ENCODE measurements at regions not wholly inside any gene's neighbourhood (a gene's known extent, or its start where the extent isn't known, plus 50 kb on each side); places are given as distances from the start of the nearest gene placed in this dataset.

DNA sequence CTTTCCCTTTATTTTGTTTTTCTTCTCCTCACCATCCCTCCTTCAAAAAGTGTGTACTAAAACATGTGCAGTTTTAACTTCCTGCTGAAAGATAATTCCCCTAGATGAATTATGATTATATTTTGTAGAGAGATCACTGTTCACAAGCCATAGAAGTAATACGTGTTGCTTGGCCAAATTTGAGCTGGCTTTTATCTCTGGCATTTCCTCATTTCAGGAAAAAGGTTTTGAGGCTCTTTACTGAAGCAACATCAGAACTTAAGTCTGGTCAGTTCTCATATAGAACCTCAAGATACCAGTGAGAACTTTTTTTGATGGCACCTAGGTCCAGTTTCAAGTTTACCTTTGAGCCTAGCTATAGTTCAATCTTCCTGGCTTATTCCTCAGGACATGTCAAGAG lies 463.3 kb downstream of the INHBA start:
- Histone ChIP-seq H3K4me1 (ENCODE audit: insufficient read depth, low read length) (no peaks in the 10 kb centered on the region), H3K9me3 (ENCODE audit: insufficient read depth, low read depth, low read length) (no peaks in the 10 kb centered on the region), H3K27ac (ENCODE audit: low read length) (no peak overlapping the region), H3K9ac (ENCODE audit: low read depth, low read length) (no peak overlapping the region), H3K27me3 (ENCODE audit: insufficient read depth, low read length) (no peaks in the 10 kb centered on the region), H3K36me3 (ENCODE audit: insufficient read depth, low read depth, low read length) (no peaks in the 10 kb centered on the region), H3K4me3 (ENCODE audit: low read length) (no peak overlapping the region)

DNA sequence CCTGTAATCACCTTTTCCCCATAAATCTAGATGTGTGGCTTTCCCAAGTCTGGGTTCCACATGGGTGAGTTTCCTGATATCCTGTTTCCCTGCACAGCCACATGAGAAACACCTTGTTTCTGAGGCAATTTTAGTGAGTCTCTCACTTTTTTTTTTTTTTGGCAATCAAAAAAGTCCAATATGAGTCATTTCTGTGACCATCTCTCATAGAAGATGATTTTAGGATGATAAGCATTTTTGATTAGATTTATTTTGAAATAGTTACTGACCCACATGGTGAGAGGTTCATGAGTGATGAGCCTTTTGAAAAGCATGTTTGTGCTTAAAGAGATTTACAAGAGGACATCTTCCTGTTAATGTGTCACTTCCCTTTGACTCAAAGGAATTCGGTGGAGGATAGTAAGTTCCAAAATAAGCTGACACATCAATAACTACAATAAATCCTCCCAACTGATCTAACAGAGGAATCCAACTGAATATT lies 464.0 kb downstream of the INHBA start:
- Histone ChIP-seq H3K36me3 (ENCODE audit: insufficient read depth, low read depth, low read length) (no peaks in the 10 kb centered on the region), H3K27me3 (ENCODE audit: insufficient read depth, low read length) (no peaks in the 10 kb centered on the region), H3K4me1 (ENCODE audit: insufficient read depth, low read length) (no peaks in the 10 kb centered on the region), H3K9me3 (ENCODE audit: insufficient read depth, low read depth, low read length) (no peaks in the 10 kb centered on the region), H3K9ac (ENCODE audit: low read depth, low read length) (no peak overlapping the region), H3K4me3 (ENCODE audit: low read length) (no peak overlapping the region), H3K27ac (ENCODE audit: low read length) (no peak overlapping the region)

DNA sequence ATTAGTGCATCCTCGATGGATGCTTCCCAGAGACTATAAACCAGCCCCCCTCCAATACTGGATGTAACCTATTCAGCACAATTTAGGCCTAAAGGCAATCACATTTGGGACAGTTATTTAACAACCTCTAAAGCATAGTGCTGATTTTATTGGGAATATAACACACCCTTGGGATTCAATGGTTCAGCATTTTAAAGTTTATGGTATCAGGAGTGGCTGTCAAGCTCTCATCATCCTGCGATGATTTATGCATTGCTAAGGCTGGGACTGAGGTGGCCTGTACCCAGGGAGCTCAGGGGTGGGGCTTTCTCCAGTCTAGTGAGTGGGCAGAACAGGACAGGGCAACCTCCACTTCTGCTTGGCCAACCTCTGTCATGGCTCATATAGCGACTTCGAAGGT lies 464.9 kb downstream of the INHBA start:
- Histone ChIP-seq H3K9me3 (ENCODE audit: insufficient read depth, low read depth, low read length) (no peaks in the 10 kb centered on the region), H3K9ac (ENCODE audit: low read depth, low read length) (no peak overlapping the region), H3K4me1 (ENCODE audit: insufficient read depth, low read length) (no peaks in the 10 kb centered on the region), H3K27ac (ENCODE audit: low read length) (no peak overlapping the region), H3K27me3 (ENCODE audit: insufficient read depth, low read length) (no peaks in the 10 kb centered on the region), H3K36me3 (ENCODE audit: insufficient read depth, low read depth, low read length) (no peaks in the 10 kb centered on the region), H3K4me3 (ENCODE audit: low read length) (no peak overlapping the region)

DNA sequence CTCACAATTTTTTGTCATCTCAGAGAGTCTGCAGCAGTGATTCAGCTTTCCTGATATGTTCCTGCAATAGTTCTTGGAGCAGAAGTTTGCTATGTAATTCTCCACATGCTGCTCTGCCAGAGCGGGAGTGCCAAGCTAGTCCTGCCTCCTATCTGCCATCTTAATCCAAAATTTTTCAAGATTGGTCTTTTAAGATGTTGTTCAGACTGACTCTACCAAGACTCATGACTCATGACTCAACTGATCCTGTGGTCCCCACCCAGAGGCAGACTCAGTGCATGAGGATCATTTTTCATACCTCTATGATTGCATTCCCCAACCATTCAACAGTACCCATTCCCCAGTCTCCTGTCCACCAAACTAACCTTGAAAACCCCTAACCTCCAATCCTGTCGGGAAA lies 470.8 kb downstream of the INHBA start:
- Histone ChIP-seq H3K27ac (ENCODE audit: low read length) (no peak overlapping the region), H3K27me3 (ENCODE audit: insufficient read depth, low read length) (no peaks in the 10 kb centered on the region), H3K36me3 (ENCODE audit: insufficient read depth, low read depth, low read length) (no peaks in the 10 kb centered on the region), H3K9ac (ENCODE audit: low read depth, low read length) (no peak overlapping the region), H3K9me3 (ENCODE audit: insufficient read depth, low read depth, low read length) (peaks cover 12% of the 10 kb centered on the region; the same call in 1 of the 2 replicates), H3K4me1 (ENCODE audit: insufficient read depth, low read length) (no peaks in the 10 kb centered on the region), H3K4me3 (ENCODE audit: low read length) (no peak overlapping the region)

DNA sequence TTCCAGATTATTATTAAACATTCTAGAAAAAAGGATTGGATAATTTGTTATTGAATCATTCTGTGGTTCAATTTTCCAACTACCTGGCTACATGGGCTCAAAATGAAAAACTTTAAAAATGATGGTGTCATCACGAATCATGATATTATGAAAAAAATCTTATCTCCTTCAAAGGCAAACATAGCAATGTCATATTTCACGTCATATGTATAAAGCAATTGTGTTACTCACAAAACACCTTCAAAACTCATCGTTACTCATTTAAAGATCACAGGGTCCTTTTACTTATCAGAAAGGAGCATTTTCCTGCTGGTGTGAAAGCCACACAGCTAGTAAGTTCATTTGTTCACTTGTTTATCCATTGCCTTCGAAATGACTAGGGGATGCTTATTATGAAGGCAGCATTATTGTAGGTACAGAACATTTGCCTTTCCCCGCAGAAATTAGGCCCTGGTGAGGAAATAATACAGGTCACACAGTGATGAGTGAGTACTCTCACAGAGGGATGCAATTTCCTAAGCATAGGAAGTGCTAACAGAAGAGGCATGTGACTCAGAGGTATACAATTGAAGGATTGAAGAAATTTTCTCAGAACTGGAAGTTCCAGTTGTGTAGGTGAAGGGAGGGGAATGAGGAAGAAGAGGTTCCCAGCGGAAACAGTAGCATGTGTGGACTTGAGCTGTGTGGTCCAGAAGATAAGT lies 478.7 kb downstream of the INHBA start:
- Histone ChIP-seq H3K4me1 (ENCODE audit: insufficient read depth, low read length) (peaks cover under 1% of the 10 kb centered on the region; the same call in 1 of the 2 replicates), H3K4me3 (ENCODE audit: low read length) (no peak overlapping the region), H3K27ac (ENCODE audit: low read length) (no peak overlapping the region), H3K27me3 (ENCODE audit: insufficient read depth, low read length) (peaks cover 56% of the 10 kb centered on the region), H3K9ac (ENCODE audit: low read depth, low read length) (no peak overlapping the region), H3K9me3 (ENCODE audit: insufficient read depth, low read depth, low read length) (no peaks in the 10 kb centered on the region), H3K36me3 (ENCODE audit: insufficient read depth, low read depth, low read length) (no peaks in the 10 kb centered on the region)

DNA sequence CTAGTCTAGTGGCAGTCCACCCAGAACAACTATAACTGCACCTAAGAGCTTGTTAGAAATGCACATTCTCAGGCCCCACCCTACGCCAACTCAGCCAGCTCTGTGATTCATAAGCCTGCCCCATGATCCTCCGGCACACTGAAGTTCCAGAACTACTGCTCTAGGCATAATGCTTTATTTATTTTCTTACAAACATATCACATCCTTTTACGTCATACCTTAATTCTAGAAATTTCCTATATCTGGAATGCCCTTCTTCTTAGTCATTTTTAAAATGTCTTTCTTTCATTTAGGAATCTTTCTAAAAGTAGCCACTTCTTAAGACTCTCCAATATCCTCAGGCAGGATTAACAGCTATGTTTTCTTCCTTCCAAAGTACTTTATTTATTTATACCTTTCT lies 480.1 kb downstream of the INHBA start:
- Histone ChIP-seq H3K27me3 (ENCODE audit: insufficient read depth, low read length) (peaks cover 71% of the 10 kb centered on the region), H3K4me3 (ENCODE audit: low read length) (no peak overlapping the region), H3K36me3 (ENCODE audit: insufficient read depth, low read depth, low read length) (no peaks in the 10 kb centered on the region), H3K4me1 (ENCODE audit: insufficient read depth, low read length) (peaks cover 4% of the 10 kb centered on the region; the same call in 1 of the 2 replicates), H3K9ac (ENCODE audit: low read depth, low read length) (no peak overlapping the region), H3K27ac (ENCODE audit: low read length) (no peak overlapping the region), H3K9me3 (ENCODE audit: insufficient read depth, low read depth, low read length) (no peaks in the 10 kb centered on the region)

DNA sequence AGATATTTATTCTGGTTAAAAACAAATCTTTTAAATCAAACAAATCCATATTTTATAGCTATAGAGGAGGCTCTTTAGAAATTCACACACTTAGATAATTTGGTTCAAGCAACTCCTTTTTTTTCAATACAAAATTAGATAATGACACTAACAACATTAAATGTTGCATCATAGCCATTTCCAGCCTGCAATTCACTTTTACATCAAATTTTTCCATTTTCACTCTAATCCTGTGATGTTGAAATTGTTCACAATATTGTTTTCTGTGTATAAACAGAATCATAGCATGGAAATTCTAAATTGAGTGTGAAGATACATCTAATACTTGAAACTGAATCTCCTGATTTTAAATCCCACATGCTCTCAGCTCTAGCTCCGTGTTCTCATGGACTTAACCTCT lies 482.6 kb downstream of the INHBA start:
- H3K4me3 ChIP-seq (ENCODE audit: low read length): no peak overlapping the region
- H3K27me3 ChIP-seq (ENCODE audit: insufficient read depth, low read length): peaks cover 85% of the 10 kb centered on the region
- no peaks in the 10 kb centered on the region for H3K9me3 ChIP-seq (ENCODE audit: insufficient read depth, low read depth, low read length)
- no peak overlapping the region for H3K9ac ChIP-seq (ENCODE audit: low read depth, low read length)
- no peak overlapping the region for H3K27ac ChIP-seq (ENCODE audit: low read length)
- peaks cover 4% of the 10 kb centered on the region; the same call in 1 of the 2 replicates for H3K4me1 ChIP-seq (ENCODE audit: insufficient read depth, low read length)
- no peaks in the 10 kb centered on the region for H3K36me3 ChIP-seq (ENCODE audit: insufficient read depth, low read depth, low read length)

DNA sequence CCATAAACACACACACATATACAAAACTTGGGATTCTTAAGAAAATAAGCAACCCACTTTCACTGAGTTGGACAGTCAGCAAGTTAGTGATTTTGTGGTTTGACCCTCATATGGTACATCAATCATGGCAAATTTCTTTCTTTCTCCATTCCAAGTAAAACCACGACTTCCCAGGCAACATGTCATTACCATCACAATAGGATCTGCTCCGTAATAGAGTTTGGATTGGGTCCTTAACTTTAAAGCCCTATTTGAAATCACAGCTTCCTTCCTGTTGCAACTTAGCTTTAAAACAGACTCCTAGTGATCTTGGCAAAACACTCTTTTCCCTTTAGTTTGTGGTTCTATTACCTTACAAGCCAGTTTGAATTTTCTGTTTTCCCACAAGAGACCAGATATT lies 483.6 kb downstream of the INHBA start:
- Histone ChIP-seq H3K27ac (ENCODE audit: low read length) (no peak overlapping the region), H3K27me3 (ENCODE audit: insufficient read depth, low read length) (peaks cover 75% of the 10 kb centered on the region), H3K36me3 (ENCODE audit: insufficient read depth, low read depth, low read length) (no peaks in the 10 kb centered on the region), H3K9ac (ENCODE audit: low read depth, low read length) (no peak overlapping the region), H3K4me1 (ENCODE audit: insufficient read depth, low read length) (peaks cover 4% of the 10 kb centered on the region; the same call in 1 of the 2 replicates), H3K4me3 (ENCODE audit: low read length) (no peak overlapping the region), H3K9me3 (ENCODE audit: insufficient read depth, low read depth, low read length) (no peaks in the 10 kb centered on the region)

DNA sequence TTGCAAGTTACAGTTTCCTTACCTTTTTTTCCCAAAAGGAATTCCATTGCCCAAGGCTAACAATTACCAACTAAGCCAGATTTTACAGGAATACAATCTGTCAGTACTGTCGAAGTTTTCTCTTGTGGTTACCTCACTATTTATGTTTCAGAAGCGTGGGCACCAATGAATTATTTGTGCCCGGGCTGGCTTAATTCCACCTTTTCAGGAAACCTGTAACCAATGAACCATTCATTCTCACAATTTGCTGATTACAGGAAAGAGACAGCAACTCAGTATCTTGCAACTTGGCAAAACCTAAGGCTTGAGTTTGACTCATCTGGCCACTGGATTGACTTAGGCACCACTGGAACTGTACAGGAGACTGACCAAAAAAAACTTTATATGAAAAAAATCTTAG lies 485.6 kb downstream of the INHBA start:
- Histone ChIP-seq H3K9me3 (ENCODE audit: insufficient read depth, low read depth, low read length) (no peaks in the 10 kb centered on the region), H3K36me3 (ENCODE audit: insufficient read depth, low read depth, low read length) (no peaks in the 10 kb centered on the region), H3K4me3 (ENCODE audit: low read length) (no peak overlapping the region), H3K27me3 (ENCODE audit: insufficient read depth, low read length) (peaks cover 65% of the 10 kb centered on the region), H3K9ac (ENCODE audit: low read depth, low read length) (no peak overlapping the region), H3K4me1 (ENCODE audit: insufficient read depth, low read length) (peaks cover 4% of the 10 kb centered on the region; the same call in 1 of the 2 replicates), H3K27ac (ENCODE audit: low read length) (no peak overlapping the region)

DNA sequence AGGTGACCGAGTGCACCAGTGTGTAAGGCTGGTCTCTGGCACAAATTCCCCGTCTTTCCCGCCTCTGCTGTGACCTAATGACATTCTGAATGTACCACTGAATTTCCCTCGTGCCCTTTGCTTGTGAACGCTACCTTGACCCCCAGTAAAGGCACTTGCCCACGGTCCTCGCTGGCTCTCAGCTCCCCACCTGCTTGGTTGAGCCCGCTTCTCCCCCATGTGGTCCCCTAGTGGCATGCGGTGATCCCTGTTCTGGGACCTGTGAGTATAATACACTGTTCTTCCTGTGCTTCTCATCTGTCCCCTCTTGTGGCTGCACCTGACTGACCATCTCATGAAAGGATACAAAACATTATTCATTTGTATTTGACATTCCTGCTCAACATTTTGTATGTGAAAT lies 495.7 kb downstream of the INHBA start:
- Histone ChIP-seq H3K27me3 (ENCODE audit: insufficient read depth, low read length) (no peaks in the 10 kb centered on the region), H3K27ac (ENCODE audit: low read length) (no peak overlapping the region), H3K4me1 (ENCODE audit: insufficient read depth, low read length) (no peaks in the 10 kb centered on the region), H3K4me3 (ENCODE audit: low read length) (no peak overlapping the region), H3K9ac (ENCODE audit: low read depth, low read length) (no peak overlapping the region), H3K36me3 (ENCODE audit: insufficient read depth, low read depth, low read length) (no peaks in the 10 kb centered on the region), H3K9me3 (ENCODE audit: insufficient read depth, low read depth, low read length) (no peaks in the 10 kb centered on the region)

DNA sequence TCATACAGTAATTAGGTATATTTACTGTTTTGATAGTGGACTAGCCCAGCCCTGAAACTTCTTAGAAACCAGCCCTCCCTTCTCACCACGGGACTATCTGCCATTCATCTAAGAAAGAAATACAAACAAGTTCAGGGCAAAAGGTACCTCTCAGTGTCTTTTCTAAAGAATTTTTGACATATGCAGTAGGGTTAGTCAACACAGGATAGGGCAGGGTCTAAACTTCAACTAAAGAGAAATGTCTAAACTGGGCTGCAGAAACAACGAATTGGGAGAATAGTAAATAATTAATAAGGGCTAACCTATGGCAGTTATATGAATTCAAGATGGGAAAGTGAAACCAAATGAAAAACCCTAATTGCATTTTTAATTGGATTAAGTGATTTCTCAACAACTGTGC lies 496.6 kb downstream of the INHBA start:
- H3K4me1 ChIP-seq (ENCODE audit: insufficient read depth, low read length): no peaks in the 10 kb centered on the region
- no peak overlapping the region for H3K9ac ChIP-seq (ENCODE audit: low read depth, low read length)
- no peaks in the 10 kb centered on the region for H3K27me3 ChIP-seq (ENCODE audit: insufficient read depth, low read length)
- H3K4me3 ChIP-seq (ENCODE audit: low read length): no peak overlapping the region
- no peak overlapping the region for H3K27ac ChIP-seq (ENCODE audit: low read length)
- H3K36me3 ChIP-seq (ENCODE audit: insufficient read depth, low read depth, low read length): no peaks in the 10 kb centered on the region
- H3K9me3 ChIP-seq (ENCODE audit: insufficient read depth, low read depth, low read length): no peaks in the 10 kb centered on the region

DNA sequence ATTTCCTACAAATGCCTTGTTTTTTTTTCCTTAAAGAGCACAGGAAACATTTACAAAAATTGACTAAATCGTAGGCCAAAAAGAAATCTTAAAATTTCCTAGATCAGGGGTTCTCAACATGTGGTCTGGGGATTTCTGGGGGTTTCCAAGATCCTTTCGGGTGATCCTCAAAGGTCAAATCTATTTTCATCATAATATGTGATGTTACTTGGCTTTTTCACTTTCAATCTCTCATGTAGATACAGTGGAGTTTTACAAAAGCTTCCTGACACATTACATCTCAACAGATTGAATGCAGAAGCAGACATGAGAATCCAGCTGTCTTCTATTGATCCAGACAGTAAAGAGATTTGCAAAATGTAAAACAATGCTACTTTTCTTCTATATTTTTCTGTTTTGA lies 497.3 kb downstream of the INHBA start:
- Histone ChIP-seq H3K9ac (ENCODE audit: low read depth, low read length) (no peak overlapping the region), H3K4me3 (ENCODE audit: low read length) (no peak overlapping the region), H3K27me3 (ENCODE audit: insufficient read depth, low read length) (no peaks in the 10 kb centered on the region), H3K27ac (ENCODE audit: low read length) (no peak overlapping the region), H3K36me3 (ENCODE audit: insufficient read depth, low read depth, low read length) (no peaks in the 10 kb centered on the region), H3K4me1 (ENCODE audit: insufficient read depth, low read length) (no peaks in the 10 kb centered on the region), H3K9me3 (ENCODE audit: insufficient read depth, low read depth, low read length) (no peaks in the 10 kb centered on the region)

All from iPS-20b (cell line).